Right ventricle myocardium inferior (tissue), 1 donor: ENCODE measurements at regions not wholly inside any gene's neighbourhood (a gene's known extent, or its start where the extent isn't known, plus 50 kb on each side); places are given as distances from the start of the nearest gene placed in this dataset.

Experiments used
- ATAC-seq: fragments of 200-7000 bp; cut with Tn5 transposase; one replicate; pipeline ENCODE4 v1.9.1; 2020; ENCODE audit warnings: mild to moderate bottlenecking, moderate library complexity
- DNase-seq: peaks from one replicate; pipeline ENCODE4 v3.0.0; 2021; ENCODE audit errors: missing footprints
- intact Hi-C: fragments of 100-400 bp; cut with DNase I; formaldehyde crosslinking; loops from one replicate; pipeline ENCODE4 v1.11.0; 2022
- donor health status: DM: no; HTN: yes; CAD: no; lungs with severe emphysema.

GRCh38 chr5:173479711-173480110 lies 136.7 kb downstream of the BOD1 start:
- ATAC-seq (no peak), DNase-seq (no peak)
- intact Hi-C loops, result no loop called here

- intact Hi-C loops, result no loop called here
- no peak for DNase-seq
- ATAC-seq, result no peak
Observed at GRCh38 chr5:173477345-173478040, 139.0 kb downstream of the BOD1 start.

- DNase-seq, result no peak
- intact Hi-C loops, result no loop called here
- ATAC-seq, result no peak
Observed at GRCh38 chr5:173475780-173476179, 140.7 kb downstream of the BOD1 start.

- ATAC-seq, result no peak
- DNase-seq, result no peak
- intact Hi-C loops, result loop anchor here (5.0 kb wide), 1 partner anchor 97 kb away; no protein-coding TSS in a partner anchor
Observed at GRCh38 chr5:173474881-173475287, 141.6 kb downstream of the BOD1 start.

GRCh38 chr5:173473288-173473687 lies 143.2 kb downstream of the BOD1 start:
- intact Hi-C loops, result loop anchor here (2.0 to 5.0 kb wide), 2 partner anchors 22 to 99 kb away; no protein-coding TSS in a partner anchor
- ATAC-seq, result no peak
- DNase-seq, result no peak

- DNase-seq, result peak; percentile 76
- intact Hi-C loops, result loop anchor here (2.0 to 5.0 kb wide), 2 partner anchors 22 to 99 kb away; no protein-coding TSS in a partner anchor
- ATAC-seq, result peak; percentile 44
Observed at GRCh38 chr5:173472784-173473278, 143.6 kb downstream of the BOD1 start.

GRCh38 chr5:173472164-173472563 lies 143.9 kb upstream of the STC2 start:
- no peak for DNase-seq
- peak; percentile 95 for ATAC-seq
- intact Hi-C loops, result loop anchor here (2.0 to 5.0 kb wide), 2 partner anchors 23 to 100 kb away; no protein-coding TSS in a partner anchor

GRCh38 chr5:173468821-173469251 lies 140.6 kb upstream of the STC2 start:
- DNase-seq (no peak), ATAC-seq (no peak)
- intact Hi-C loops, result no loop called here

GRCh38 chr5:173466227-173466626 lies 138.0 kb upstream of the STC2 start:
- no peak for DNase-seq
- intact Hi-C loops, result no loop called here
- ATAC-seq, result no peak

- DNase-seq (no peak), ATAC-seq (no peak)
- intact Hi-C loops, result no loop called here
Observed at GRCh38 chr5:173464813-173465212, 136.6 kb upstream of the STC2 start.

- no peak for ATAC-seq
- intact Hi-C loops, result no loop called here
- DNase-seq, result no peak
Observed at GRCh38 chr5:173463207-173463606, 135.0 kb upstream of the STC2 start.

GRCh38 chr5:173458828-173459609 lies 130.8 kb upstream of the STC2 start:
- DNase-seq (no peak), ATAC-seq (no peak)
- intact Hi-C loops, result loop anchor here (5.0 kb wide), 2 partner anchors 38 to 113 kb away; no protein-coding TSS in a partner anchor

GRCh38 chr5:173457482-173457881 lies 129.3 kb upstream of the STC2 start:
- ATAC-seq (peak; percentile 51), DNase-seq (no peak)
- intact Hi-C loops, result loop anchor here (5.0 kb wide), 2 partner anchors 40 to 115 kb away; no protein-coding TSS in a partner anchor

- intact Hi-C loops, result loop anchor here (5.0 kb wide), 2 partner anchors 41 to 116 kb away; no protein-coding TSS in a partner anchor
- DNase-seq (no peak), ATAC-seq (no peak)
Observed at GRCh38 chr5:173456751-173457171, 128.5 kb upstream of the STC2 start.

- DNase-seq, result no peak
- intact Hi-C loops, result loop anchor here (5.0 kb wide), 2 partner anchors 41 to 116 kb away; no protein-coding TSS in a partner anchor
- no peak for ATAC-seq
Observed at GRCh38 chr5:173456181-173456580, 128.0 kb upstream of the STC2 start.

- DNase-seq (no peak), ATAC-seq (no peak)
- intact Hi-C loops, result loop anchor here (5.0 kb wide), 2 partner anchors 42 to 117 kb away; no protein-coding TSS in a partner anchor
Observed at GRCh38 chr5:173455599-173455957, 127.4 kb upstream of the STC2 start.

- peak; percentile 73 for ATAC-seq
- intact Hi-C loops, result loop anchor here (5.0 kb wide), 4 partner anchors 42 to 123 kb away; no protein-coding TSS in a partner anchor
- no peak for DNase-seq
Observed at GRCh38 chr5:173454736-173455598, 126.8 kb upstream of the STC2 start.

- DNase-seq (no peak), ATAC-seq (no peak)
- intact Hi-C loops, result loop anchor here (5.0 kb wide), 2 partner anchors 83 to 122 kb away; no protein-coding TSS in a partner anchor
Observed at GRCh38 chr5:173454361-173454735, 126.1 kb upstream of the STC2 start.
